Caki2 (cell line): ENCODE measurements at regions not wholly inside any gene's neighbourhood (a gene's known extent, or its start where the extent isn't known, plus 50 kb on each side); places are given as distances from the start of the nearest gene placed in this dataset.

Experiments used
- DNase-seq: peaks from one replicate; pipeline ENCODE4 v3.0.0-alpha.2; 2015; ENCODE audit warnings: low read depth
- in situ Hi-C: cut with HindIII; loops from 2 replicates; pipeline ENCODE4 v1.10.0; 2016; ENCODE audit warnings: low sequenced_read_pairs, low pct_unique_long_range_greater_than_20kb, mixed read lengths

DNA sequence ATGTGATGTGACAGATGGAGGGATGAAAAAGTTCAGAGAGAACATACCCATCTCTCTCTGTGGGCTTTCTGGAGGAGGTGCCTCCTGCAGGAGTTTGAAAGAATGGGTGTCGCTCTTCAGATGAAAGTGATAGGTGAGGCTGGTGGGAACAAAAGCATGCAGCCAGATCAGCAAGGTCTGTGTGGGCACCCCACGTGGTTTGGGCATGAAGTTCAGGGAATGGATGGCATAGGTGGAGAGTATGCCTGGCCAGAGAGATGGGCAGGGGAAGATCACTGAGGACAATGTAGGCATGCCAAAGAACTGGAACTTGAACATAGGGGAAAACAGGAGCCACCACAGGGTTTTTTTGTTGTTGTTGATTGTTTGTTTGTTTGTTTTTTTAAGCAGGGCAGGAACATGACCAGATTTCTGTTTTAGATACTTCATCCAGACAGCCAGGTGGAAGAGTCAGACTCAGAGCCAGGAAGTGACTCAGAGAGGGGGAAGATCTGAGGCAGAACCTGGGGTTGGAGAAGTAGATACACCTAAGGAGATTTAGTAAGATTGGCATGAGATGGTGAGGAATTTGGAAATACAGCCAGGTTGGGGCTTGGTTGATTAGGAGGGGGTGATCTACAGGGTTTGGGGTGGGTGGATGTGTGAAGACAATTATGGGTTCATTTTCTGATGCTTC, 64.8 kb upstream of the CLSTN2 start:
- no peak for DNase-seq
- in situ Hi-C loops, result no loop called here

- DNase-seq, result no peak
- in situ Hi-C loops, result no loop called here
Observed at GRCh38 chr3:139868773-139869172, 66.2 kb upstream of the CLSTN2 start.

DNA sequence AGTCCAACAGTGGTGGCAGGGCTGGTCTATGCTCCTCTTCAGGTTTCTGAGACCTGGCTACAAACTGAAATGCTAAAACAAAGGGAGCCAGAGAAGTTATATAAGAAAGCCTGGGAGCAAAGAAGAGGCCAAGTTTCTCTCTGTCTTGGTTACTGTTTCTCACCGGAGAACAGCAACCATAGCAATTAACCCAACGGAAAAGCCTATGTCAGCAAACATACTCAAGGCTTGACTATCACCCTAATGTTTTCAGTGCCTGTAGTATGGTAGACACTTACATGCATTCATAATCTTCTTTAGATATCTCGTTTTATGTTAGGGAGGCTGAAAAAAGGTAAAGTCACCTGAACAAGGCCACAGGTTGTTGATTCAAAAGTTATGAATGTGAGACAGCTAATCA, 86.3 kb upstream of the CLSTN2 start:
- DNase-seq, result no peak
- in situ Hi-C loops, result no loop called here

DNA sequence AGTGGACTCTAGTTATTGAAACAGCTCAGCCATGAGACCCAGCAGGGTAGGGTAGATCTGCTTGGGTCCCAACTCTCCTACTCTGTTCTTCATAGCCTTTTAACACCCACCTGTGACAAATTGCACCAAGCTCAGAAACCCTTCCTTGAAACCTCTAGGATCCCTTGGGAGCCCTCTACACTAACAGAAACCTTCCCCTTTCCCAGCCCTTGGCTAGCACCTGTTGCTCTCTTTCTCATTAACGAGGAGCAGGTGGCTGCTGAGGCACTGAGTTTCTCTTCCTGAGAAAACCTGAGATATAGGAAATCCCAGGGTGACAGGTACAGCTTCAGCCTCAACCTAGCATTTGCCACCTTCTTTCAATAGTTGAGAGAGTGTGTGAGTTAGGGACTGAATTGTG, 88.3 kb upstream of the CLSTN2 start:
- in situ Hi-C loops, result no loop called here
- DNase-seq, result no peak

DNA sequence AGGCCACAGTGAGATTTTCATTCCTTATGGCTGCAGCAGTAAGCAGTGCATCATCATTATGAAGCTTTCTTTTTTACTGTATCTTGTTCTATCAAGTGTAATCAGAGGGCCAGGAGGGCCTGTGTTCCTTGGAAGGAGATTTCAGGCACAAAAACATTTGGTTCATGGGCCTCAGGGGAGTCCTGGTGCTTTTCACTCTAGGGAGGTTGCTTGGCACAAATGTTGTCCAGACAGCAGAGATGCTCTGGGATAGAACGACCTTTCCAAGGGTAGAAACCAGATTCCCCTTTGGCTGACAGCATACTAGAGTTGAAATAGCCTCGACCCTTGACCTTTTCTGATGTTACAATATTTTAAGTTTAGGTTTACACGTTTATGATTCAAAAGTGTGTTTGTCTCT, 95.3 kb upstream of the CLSTN2 start:
- in situ Hi-C loops, result no loop called here
- DNase-seq, result no peak

- in situ Hi-C loops, result no loop called here
- no peak for DNase-seq
Observed at GRCh38 chr3:139839014-139839413, 96.0 kb upstream of the CLSTN2 start.

GRCh38 chr3:139838269-139838957, 96.6 kb upstream of the CLSTN2 start:
- in situ Hi-C loops, result no loop called here
- no peak for DNase-seq

DNA sequence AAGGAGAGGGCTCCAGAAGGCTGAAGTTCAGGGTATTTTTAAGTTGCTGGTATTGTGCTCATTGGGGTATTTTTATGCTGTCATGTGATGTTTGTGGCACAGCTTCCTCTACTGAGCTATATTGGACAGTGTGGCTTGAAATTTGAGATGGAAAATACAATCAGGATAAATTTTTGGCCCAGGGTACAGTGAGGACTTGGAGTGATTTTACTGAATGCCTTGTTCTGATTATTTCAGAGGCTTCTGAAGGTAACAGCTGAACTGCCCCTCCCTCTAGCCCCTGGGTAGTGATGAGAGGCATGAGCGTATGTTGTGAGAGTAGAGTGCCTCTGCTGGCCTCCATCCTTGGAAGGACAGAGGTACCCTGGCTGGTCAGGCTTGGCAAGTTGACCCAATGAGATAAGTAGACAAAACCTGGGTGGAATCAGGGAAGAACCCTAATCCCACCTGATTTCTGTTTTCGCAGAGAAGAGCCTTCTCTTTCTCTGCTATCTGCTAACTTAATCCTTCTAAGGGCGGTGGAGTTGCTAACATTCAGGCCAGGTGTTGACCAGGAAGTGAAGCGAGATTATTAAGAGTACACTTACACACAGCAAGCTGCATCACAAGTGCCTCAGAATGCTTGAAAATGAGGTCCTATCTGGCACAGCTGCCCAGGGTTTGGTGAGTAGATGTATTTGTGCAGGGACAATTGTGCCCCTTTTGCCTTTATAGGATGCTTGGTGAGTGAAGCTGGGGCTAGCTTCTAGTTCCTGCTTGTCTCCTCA, 98.1 kb upstream of the CLSTN2 start:
- in situ Hi-C loops, result no loop called here
- DNase-seq, result no peak

- no peak for DNase-seq
- in situ Hi-C loops, result no loop called here
Observed at GRCh38 chr3:139835830-139836683, 98.9 kb upstream of the CLSTN2 start.

GRCh38 chr3:139832998-139833397, 102.0 kb upstream of the CLSTN2 start:
- in situ Hi-C loops, result no loop called here
- DNase-seq, result no peak

DNA sequence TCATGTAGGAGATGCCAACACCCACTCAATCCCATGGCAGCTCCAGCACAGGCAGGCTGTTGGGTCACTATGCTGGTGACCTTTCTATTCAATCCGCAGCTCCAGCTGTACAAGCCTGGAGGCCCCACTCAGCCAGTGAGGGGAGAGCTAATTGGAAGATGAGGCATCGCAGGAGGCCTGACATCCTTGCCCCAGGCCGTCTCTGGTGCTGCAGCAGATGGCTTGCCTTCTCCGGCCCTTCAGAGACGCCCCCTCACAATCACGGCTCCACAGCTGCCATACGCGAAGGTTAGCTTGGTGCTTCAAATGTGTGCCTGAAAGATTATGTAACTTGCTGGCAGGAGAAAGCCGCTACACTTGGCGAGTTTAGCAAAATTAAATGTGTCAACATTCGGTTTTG, 104.2 kb upstream of the CLSTN2 start:
- in situ Hi-C loops, result no loop called here
- DNase-seq, result no peak

GRCh38 chr3:139827833-139828232, 107.2 kb upstream of the CLSTN2 start:
- no peak for DNase-seq
- in situ Hi-C loops, result no loop called here

- DNase-seq, result no peak
- in situ Hi-C loops, result no loop called here
Observed at GRCh38 chr3:139824864-139825263, 110.1 kb upstream of the CLSTN2 start.

DNA sequence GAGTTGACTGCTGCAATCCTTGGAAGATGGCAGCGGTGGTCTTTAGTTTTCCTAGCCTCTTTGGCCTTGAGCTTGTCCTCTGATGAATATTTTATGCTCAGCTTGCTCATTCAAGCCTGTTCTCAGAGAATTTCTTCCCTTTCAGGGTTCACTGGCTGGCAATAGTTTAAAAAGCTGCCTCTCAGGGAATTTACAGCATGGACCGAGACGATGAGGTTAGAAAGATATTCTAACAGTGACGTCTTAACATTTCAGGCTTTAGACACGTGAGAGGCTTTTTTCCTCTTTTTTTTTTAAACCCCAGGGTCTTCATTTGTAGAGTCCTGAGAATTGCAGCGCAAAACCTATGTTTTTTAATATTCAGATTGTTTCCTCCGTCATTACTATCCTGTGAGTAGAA, 120.3 kb upstream of the CLSTN2 start:
- no peak for DNase-seq
- in situ Hi-C loops, result no loop called here

DNA sequence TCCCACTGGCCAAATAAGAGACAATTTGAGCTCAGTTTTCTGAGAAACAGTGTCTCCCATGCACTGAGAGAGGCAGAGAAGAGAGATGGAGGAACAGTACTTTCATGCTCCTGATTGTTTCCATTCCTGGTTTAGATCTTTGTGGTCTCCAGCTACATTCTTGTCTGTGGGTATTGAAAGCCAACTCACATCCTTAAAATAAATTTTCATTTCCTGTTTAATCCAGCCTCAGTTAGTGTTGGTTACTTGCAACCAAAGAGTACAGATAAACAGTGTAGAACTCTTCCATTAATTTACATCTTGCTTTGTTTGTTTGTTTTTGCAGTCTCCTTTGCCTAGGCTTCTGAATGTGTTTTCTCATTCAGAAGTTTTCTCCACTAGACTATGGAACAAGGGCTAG, 123.7 kb upstream of the CLSTN2 start:
- in situ Hi-C loops, result no loop called here
- DNase-seq, result no peak

DNA sequence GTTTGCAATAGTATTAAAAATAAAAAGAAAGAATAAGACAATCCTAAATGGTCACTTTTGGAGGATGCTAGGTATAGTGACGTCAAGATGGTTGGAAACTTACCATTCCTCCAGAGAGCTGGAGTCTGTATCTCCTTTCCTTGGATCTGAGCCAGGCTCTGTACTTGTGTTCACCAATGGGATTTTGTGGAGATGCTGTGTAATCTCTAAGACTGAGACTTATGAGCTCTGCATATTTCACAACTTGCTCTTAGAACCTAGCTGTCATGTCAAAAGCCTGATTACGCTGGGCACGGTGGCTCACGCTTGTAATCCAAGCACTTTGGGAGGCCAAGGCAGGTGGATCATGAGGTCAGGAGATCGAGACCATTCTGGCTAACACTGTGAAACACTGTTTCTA, 126.8 kb upstream of the CLSTN2 start:
- no peak for DNase-seq
- in situ Hi-C loops, result no loop called here

- DNase-seq, result no peak
Observed at GRCh38 chr3:139803294-139803693, 125.5 kb upstream of the NMNAT3 start.

GRCh38 chr3:139797724-139798343, 120.1 kb upstream of the NMNAT3 start:
- DNase-seq, result peak; percentile 25
- in situ Hi-C loops, result no loop called here

More at GRCh38 chr3:139803294-139803693, 125.5 kb upstream of the NMNAT3 start:
- in situ Hi-C loops, result no loop called here
